ENCODE measurements at regions not wholly inside any gene's neighbourhood (a gene's known extent, or its start where the extent isn't known, plus 50 kb on each side); places are given as distances from the start of the nearest gene placed in this dataset.

DNA sequence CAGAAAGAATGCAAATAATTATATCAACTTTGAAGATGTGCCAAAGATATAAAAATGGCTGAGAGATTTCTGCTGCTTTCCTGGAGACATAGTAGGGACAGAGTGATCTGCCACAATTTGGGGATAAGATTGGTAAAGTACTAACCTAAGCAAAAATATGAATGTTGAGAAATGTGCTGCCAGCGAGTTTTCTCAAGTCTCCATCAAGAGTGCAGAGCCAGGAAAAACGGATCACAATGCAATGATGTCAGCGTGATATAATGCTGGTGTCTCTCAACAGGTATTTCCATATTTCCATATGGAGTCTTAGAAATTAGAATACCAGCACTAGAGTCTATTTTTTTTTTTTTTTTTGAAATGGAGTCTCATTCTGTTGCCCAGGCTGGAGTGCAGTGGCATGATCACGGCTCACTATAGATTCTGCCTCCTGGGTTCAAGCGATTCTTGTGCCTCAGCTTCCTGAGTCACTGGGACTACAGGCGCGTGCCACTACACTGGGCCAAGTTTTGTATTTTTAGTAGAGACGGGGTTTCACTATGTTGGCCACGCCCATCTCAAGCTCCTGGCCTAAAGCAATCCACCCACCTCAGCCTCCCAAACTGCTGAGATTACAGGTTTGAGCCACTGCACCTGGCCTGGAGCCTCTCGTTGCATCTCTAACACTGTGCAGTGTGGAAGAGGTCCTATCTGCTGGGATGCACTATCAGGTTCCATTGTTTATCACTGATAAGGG is 893.5 kb downstream of the TRIML1 start (continued):
- TF ChIP-seq, protein P1, sequence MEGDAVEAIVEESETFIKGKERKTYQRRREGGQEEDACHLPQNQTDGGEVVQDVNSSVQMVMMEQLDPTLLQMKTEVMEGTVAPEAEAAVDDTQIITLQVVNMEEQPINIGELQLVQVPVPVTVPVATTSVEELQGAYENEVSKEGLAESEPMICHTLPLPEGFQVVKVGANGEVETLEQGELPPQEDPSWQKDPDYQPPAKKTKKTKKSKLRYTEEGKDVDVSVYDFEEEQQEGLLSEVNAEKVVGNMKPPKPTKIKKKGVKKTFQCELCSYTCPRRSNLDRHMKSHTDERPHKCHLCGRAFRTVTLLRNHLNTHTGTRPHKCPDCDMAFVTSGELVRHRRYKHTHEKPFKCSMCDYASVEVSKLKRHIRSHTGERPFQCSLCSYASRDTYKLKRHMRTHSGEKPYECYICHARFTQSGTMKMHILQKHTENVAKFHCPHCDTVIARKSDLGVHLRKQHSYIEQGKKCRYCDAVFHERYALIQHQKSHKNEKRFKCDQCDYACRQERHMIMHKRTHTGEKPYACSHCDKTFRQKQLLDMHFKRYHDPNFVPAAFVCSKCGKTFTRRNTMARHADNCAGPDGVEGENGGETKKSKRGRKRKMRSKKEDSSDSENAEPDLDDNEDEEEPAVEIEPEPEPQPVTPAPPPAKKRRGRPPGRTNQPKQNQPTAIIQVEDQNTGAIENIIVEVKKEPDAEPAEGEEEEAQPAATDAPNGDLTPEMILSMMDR (IDR thresholded peaks at IDR 0.05) = no peak
- no peak for TF ChIP-seq POLR2A (IDR thresholded peaks at IDR 0.05; ENCODE audit: low read length)

DNA sequence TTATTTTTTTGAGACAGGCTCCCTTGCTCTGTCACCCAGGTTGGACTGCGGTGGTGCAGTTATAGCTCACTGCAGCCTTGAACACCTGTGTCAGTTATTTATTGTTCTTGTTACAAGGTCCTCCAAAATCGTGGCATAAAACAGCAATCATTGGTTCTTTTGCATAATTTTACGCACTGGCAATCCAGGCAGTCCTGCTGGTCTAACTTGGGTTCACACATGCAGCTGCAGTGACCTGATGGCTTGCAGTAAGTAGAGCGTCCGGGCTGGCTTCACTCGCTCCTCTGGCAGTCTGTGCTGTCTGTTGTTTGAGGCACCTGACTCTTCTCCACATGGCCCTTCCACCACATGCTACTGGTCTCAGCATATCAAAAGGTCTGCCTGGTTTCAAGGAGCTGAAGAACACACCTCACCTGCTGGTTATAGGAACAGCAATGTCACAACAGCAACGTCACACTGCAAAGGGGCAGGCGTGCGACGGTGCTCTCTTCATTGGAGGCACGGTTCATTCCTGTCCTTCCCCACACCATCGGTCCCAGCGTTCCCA is 894.6 kb downstream of the TRIML1 start:
- DNase-seq (ENCODE audit: low read depth in 1 of 2, low spot score in 1 of 2) (no peak), FAIRE-seq (no peak), ATAC-seq (no peak)
- TF ChIP-seq, protein P2, sequence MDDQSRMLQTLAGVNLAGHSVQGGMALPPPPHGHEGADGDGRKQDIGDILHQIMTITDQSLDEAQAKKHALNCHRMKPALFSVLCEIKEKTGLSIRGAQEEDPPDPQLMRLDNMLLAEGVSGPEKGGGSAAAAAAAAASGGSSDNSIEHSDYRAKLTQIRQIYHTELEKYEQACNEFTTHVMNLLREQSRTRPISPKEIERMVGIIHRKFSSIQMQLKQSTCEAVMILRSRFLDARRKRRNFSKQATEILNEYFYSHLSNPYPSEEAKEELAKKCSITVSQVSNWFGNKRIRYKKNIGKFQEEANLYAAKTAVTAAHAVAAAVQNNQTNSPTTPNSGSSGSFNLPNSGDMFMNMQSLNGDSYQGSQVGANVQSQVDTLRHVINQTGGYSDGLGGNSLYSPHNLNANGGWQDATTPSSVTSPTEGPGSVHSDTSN (IDR thresholded peaks at IDR 0.05) = no peak
- TF ChIP-seq, protein P3, sequence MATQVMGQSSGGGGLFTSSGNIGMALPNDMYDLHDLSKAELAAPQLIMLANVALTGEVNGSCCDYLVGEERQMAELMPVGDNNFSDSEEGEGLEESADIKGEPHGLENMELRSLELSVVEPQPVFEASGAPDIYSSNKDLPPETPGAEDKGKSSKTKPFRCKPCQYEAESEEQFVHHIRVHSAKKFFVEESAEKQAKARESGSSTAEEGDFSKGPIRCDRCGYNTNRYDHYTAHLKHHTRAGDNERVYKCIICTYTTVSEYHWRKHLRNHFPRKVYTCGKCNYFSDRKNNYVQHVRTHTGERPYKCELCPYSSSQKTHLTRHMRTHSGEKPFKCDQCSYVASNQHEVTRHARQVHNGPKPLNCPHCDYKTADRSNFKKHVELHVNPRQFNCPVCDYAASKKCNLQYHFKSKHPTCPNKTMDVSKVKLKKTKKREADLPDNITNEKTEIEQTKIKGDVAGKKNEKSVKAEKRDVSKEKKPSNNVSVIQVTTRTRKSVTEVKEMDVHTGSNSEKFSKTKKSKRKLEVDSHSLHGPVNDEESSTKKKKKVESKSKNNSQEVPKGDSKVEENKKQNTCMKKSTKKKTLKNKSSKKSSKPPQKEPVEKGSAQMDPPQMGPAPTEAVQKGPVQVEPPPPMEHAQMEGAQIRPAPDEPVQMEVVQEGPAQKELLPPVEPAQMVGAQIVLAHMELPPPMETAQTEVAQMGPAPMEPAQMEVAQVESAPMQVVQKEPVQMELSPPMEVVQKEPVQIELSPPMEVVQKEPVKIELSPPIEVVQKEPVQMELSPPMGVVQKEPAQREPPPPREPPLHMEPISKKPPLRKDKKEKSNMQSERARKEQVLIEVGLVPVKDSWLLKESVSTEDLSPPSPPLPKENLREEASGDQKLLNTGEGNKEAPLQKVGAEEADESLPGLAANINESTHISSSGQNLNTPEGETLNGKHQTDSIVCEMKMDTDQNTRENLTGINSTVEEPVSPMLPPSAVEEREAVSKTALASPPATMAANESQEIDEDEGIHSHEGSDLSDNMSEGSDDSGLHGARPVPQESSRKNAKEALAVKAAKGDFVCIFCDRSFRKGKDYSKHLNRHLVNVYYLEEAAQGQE (IDR thresholded peaks at IDR 0.05) = no peak
- no peak for TF ChIP-seq SREBF2 (IDR thresholded peaks at IDR 0.05)
- TF ChIP-seq, protein P4, sequence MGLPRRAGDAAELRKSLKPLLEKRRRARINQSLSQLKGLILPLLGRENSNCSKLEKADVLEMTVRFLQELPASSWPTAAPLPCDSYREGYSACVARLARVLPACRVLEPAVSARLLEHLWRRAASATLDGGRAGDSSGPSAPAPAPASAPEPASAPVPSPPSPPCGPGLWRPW (IDR thresholded peaks at IDR 0.05) = no peak
- no peak for TF ChIP-seq TP53 (CRISPR knock-in tag; IDR thresholded peaks at IDR 0.05)
- TF ChIP-seq POLR2A (IDR thresholded peaks at IDR 0.05; ENCODE audit: low read length) = no peak
- TF ChIP-seq, protein P5, sequence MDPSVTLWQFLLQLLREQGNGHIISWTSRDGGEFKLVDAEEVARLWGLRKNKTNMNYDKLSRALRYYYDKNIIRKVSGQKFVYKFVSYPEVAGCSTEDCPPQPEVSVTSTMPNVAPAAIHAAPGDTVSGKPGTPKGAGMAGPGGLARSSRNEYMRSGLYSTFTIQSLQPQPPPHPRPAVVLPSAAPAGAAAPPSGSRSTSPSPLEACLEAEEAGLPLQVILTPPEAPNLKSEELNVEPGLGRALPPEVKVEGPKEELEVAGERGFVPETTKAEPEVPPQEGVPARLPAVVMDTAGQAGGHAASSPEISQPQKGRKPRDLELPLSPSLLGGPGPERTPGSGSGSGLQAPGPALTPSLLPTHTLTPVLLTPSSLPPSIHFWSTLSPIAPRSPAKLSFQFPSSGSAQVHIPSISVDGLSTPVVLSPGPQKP (IDR thresholded peaks at IDR 0.05; ENCODE audit: low read depth, low read length) = no peak
- TF ChIP-seq FOSB (CRISPR knock-in tag; IDR thresholded peaks at IDR 0.05) = no peak
- TF ChIP-seq ZNF302 (CRISPR knock-in tag; IDR thresholded peaks at IDR 0.05) = no peak
- TF ChIP-seq RFX5 (IDR thresholded peaks at IDR 0.05) = no peak
- no peak for TF ChIP-seq CHD2 (IDR thresholded peaks at IDR 0.05; ENCODE audit: low read length, partially characterized antibody)
- TF ChIP-seq, protein P6, sequence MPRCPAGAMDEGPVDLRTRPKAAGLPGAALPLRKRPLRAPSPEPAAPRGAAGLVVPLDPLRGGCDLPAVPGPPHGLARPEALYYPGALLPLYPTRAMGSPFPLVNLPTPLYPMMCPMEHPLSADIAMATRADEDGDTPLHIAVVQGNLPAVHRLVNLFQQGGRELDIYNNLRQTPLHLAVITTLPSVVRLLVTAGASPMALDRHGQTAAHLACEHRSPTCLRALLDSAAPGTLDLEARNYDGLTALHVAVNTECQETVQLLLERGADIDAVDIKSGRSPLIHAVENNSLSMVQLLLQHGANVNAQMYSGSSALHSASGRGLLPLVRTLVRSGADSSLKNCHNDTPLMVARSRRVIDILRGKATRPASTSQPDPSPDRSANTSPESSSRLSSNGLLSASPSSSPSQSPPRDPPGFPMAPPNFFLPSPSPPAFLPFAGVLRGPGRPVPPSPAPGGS (IDR thresholded peaks at IDR 0.05) = no peak
- no peak for TF ChIP-seq HEYL (CRISPR knock-in tag; IDR thresholded peaks at IDR 0.05)
- TF ChIP-seq, protein P7, sequence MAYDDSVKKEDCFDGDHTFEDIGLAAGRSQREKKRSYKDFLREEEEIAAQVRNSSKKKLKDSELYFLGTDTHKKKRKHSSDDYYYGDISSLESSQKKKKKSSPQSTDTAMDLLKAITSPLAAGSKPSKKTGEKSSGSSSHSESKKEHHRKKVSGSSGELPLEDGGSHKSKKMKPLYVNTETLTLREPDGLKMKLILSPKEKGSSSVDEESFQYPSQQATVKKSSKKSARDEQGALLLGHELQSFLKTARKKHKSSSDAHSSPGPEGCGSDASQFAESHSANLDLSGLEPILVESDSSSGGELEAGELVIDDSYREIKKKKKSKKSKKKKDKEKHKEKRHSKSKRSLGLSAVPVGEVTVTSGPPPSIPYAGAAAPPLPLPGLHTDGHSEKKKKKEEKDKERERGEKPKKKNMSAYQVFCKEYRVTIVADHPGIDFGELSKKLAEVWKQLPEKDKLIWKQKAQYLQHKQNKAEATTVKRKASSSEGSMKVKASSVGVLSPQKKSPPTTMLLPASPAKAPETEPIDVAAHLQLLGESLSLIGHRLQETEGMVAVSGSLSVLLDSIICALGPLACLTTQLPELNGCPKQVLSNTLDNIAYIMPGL (CRISPR knock-in tag; IDR thresholded peaks at IDR 0.05; ENCODE audit: borderline replicate concordance) = no peak
- no peak for TF ChIP-seq HOXA7 (CRISPR knock-in tag; IDR thresholded peaks at IDR 0.05)
- TF ChIP-seq SMC3 (IDR thresholded peaks at IDR 0.05) = no peak
- TF ChIP-seq ZSCAN20 (CRISPR knock-in tag; IDR thresholded peaks at IDR 0.05) = no peak
- TF ChIP-seq MAFK (IDR thresholded peaks at IDR 0.05; ENCODE audit: partially characterized antibody) = no peak
- TF ChIP-seq ESRRA (IDR thresholded peaks at IDR 0.05; ENCODE audit: borderline replicate concordance, low read length) = no peak
- CTCF ChIA-PET = no interaction called here
- POLR2A ChIA-PET = no interaction called here
- Histone ChIP-seq H3K4me3 (no peak overlapping the region), H3K27ac (no peak overlapping the region), H3K4me2 (no peak overlapping the region), H3K4me1 (no peaks in the 10 kb centered on the region), H3K9me3 (no peaks in the 10 kb centered on the region)
- 76% methylated on average over 12 of the region's 13 CpGs for WGBS (ENCODE audit: missing lambda C conversion rate)

Data from A549 (cell line).